GM12873 (cell line): ENCODE measurements at regions not wholly inside any gene's neighbourhood (a gene's known extent, or its start where the extent isn't known, plus 50 kb on each side); places are given as distances from the start of the nearest gene placed in this dataset.
A peak's percentile ranks its signal among the peaks of the same experiment; 100 is the strongest.

Experiments
- TF ChIP-seq, protein P1 (sequence below): IDR thresholded peaks from 2 replicates; pipeline ENCODE4 v1.5.1; 2012; ENCODE audit warnings: low read depth, mild to moderate bottlenecking, moderate library complexity, low read length, control low read depth; ENCODE audit not compliant: insufficient read depth; ENCODE audit errors: missing control alignments

DNA sequence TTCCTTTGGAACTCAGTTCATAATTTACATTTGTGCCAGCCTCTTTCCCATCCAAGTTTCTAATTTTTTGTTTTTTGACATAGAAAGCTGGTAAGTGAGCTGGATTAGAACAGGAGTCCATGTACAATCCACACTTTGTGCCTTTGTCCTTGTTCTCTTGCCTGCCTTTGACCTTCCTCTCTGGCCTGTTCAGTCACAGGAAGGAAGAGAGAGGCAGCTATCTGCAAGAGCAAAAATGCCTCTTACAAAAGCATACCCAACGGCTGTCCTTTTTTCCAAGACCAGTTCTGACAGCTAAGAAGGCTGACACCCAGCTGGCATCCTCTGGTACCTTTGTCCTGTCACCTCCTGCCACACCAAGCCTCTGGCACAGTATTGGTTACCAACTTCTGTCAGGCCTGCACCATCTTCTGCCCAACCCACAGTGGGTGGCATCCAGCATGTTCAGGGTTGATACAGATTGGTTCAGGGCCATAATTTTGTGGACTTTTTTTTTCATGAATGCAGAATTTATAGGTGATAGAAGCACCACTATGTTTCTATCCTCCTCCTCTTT, 133.7 kb upstream of the KLF14 start:
- TF ChIP-seq, protein P1, sequence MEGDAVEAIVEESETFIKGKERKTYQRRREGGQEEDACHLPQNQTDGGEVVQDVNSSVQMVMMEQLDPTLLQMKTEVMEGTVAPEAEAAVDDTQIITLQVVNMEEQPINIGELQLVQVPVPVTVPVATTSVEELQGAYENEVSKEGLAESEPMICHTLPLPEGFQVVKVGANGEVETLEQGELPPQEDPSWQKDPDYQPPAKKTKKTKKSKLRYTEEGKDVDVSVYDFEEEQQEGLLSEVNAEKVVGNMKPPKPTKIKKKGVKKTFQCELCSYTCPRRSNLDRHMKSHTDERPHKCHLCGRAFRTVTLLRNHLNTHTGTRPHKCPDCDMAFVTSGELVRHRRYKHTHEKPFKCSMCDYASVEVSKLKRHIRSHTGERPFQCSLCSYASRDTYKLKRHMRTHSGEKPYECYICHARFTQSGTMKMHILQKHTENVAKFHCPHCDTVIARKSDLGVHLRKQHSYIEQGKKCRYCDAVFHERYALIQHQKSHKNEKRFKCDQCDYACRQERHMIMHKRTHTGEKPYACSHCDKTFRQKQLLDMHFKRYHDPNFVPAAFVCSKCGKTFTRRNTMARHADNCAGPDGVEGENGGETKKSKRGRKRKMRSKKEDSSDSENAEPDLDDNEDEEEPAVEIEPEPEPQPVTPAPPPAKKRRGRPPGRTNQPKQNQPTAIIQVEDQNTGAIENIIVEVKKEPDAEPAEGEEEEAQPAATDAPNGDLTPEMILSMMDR: no peak

DNA sequence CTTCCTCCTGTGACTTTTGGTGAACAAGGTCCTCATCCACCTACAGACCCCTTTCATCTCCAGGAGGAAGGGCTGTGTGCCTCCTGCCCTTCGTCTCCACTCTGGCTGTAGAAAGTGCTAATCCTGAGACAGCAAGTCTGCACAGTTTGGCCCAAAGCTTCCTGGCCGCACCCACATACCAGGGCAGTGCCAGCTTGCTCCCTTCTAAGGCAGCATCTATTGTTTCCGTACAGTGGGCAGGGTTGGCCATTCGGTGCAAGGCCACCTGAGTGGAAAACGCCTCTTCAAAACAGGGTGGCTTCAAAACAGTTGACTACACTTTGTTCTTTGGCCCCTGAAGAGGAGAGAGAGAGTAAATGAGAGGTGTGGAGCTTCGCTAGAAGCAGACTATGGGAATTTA, 134.1 kb upstream of the KLF14 start:
- TF ChIP-seq, protein P1: no peak

DNA sequence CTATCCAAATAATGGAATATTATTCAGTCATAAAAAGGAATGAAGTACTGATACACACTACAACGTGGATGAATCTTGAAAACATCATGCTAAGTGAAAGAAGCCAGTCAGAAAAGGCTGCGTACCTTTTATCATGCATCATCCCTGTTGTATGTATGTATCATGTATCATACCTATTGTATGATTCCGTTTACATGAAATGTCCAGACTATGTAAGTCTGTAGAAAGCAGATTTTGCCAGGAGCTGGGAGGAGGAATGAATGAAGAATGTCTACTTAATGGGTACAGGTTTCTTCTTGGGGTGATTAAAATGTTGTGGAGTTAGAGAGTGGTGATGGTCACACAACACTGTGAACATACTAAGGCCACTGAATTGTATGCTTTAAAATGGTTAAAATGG, 135.9 kb upstream of the KLF14 start:
- TF ChIP-seq, protein P1: no peak

DNA sequence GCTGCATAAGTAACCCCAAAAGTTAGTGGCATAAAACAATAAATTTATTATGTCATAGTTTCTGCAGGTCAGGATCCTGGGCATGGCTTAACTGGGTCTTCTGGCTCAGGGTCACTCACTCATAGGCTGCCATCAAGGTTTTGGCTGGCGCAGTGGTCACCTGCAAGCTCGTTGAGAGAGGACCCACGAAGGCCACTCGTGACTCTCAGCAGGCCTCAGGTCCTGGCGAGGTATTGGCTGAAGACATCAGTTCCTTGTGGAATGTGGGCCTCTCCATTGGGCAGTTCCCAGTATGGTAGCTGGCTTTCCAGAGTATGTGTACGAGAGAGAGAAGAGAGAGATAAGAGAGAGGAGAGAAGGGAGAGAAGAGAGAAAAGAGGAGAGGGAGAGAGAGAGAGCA, 138.3 kb upstream of the KLF14 start:
- TF ChIP-seq, protein P1: no peak

DNA sequence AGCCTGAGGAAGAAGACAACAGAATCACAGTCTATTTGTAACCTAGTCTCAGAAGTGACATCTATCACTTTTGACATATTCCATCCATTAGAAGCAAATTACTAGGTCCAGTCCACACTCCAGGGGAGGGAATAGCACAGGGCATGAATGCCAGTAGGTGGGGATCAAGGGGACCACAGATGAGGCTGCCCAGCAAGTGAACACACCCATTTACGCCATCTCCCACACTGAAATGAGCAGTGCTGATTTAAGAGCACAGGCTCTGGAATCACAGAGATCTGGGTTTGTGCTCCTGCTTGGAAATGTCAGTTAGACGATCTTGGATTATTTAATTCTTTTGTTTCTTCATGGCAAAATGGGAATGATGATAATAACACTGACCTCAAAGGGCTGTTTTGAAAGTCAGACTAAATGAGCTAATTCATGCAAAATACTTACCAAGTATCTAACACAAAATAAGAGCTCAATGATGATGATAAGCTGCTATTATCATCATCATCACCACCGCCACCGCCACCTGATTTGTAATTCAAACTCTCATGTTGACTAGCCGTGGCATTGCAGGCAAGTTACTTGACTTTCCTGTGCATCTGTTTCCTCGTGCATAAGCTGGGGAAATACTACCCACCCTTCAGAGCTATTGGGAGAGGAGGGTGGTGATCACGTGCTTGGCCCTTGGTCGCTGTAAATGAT, 138.9 kb upstream of the KLF14 start:
- TF ChIP-seq, protein P1: no peak

DNA sequence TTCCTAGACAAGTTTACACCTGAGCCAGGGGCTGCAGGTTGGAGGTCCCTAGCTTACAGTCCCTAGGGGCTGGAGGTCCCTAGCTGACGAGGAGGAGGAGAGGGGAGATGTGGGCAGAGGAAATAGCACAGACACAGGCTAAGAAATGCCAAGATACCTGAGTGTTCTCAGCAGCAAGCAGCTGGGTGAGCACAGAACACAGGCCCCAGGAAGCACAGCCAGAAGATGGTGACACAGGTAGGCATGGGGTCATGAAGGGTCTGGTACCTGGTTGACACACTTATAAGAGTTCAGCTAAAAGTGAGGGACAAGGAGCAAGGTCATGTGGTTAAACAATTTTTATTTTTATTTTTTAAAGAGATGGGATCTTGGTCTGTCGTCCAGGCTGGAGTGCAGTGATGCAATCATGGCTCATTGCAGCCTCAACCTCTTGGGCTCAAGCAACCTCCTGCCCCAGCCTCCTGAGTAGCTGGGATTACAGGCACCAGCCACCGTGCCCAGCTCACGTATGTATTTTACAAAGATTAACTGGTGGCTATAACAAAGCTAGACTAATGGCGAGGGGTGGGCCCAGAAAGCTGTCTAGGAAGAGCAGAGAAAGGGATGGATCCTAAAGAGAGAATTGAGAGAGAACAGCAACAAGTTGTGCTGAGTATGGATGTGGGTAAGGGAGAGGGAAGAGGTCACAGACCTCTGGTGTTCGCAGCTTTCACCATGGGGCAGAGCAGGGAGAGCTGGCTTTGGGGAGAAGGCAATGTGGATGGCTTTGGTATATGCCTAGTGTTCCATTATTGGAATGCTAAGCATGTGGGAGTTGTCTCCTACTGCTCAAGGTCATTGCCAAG, 140.3 kb upstream of the KLF14 start:
- TF ChIP-seq, protein P1: no peak

DNA sequence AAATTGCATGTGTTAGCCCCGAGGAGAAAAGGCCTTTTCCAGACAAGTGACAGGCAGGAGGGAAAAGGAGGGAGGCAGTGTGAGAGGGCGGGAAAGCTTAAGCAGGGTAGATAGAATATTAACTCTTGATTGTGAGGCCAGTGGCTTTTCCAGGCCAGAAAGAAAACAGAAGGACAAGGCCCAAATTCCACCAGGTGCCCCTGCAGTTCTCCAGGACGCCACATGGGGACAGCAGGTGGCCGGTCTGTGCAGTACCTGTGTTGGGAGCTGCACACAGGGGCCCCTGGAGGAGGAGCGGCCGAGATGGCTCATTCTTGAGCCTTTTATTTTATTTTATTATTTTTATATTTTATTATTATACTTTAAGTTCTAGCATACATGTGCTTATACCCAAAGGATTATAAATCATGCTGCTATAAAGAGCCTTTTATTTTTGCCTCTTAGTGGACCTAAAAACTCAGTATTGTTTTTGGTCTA, 141.3 kb upstream of the KLF14 start:
- TF ChIP-seq, protein P1: peak; percentile 88
